ENCODE measurements at regions not wholly inside any gene's neighbourhood (a gene's known extent, or its start where the extent isn't known, plus 50 kb on each side); places are given as distances from the start of the nearest gene placed in this dataset.

DNA sequence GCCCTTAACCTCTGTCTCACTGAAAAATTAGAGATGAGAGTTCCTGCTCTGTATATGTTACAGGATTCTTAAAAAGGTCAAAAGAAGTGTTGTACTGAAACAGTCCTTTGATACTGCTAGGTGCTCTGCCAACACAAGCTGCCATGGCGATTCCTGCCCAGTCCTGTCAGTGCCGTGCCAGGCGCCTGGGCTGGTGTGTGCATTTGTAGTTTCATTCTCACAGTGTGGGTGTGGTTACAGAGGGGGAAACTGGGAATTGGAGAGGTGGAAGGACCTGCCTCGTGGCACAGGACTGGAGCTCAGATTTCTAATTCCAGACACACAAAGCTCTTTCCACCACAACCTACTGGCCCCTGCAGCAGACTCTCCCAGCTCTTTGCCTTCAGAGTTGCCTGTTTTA lies 122.3 kb upstream of the RAB6C start:
- DNase-seq (ENCODE audit: low read depth): no peak
- no peak for TF ChIP-seq CTCF (conservative IDR thresholded peaks at IDR 0.05; ENCODE audit: low read depth, low read length)
- H3K4me3 ChIP-seq (ENCODE audit: low read depth, low read length): no peak overlapping the region

GRCh38 chr2:129859175-129859574 lies 120.3 kb upstream of the RAB6C start:
- no peak overlapping the region for H3K4me3 ChIP-seq (ENCODE audit: low read depth, low read length)
- no peak for DNase-seq (ENCODE audit: low read depth)
- TF ChIP-seq CTCF (conservative IDR thresholded peaks at IDR 0.05; ENCODE audit: low read depth, low read length): no peak

- DNase-seq (ENCODE audit: low read depth): no peak
- TF ChIP-seq CTCF (conservative IDR thresholded peaks at IDR 0.05; ENCODE audit: low read depth, low read length): no peak
- no peak overlapping the region for H3K4me3 ChIP-seq (ENCODE audit: low read depth, low read length)
These were observed 119.4 kb upstream of the RAB6C start for GRCh38 chr2:129860088-129860487.

- no peak for DNase-seq (ENCODE audit: low read depth)
- TF ChIP-seq CTCF (conservative IDR thresholded peaks at IDR 0.05; ENCODE audit: low read depth, low read length): no peak
- H3K4me3 ChIP-seq (ENCODE audit: low read depth, low read length): no peak overlapping the region
These were observed 117.7 kb upstream of the RAB6C start for GRCh38 chr2:129861666-129862288.

GRCh38 chr2:129862668-129863067 lies 116.8 kb upstream of the RAB6C start:
- DNase-seq (ENCODE audit: low read depth): no peak
- H3K4me3 ChIP-seq (ENCODE audit: low read depth, low read length): no peak overlapping the region
- TF ChIP-seq CTCF (conservative IDR thresholded peaks at IDR 0.05; ENCODE audit: low read depth, low read length): no peak

DNA sequence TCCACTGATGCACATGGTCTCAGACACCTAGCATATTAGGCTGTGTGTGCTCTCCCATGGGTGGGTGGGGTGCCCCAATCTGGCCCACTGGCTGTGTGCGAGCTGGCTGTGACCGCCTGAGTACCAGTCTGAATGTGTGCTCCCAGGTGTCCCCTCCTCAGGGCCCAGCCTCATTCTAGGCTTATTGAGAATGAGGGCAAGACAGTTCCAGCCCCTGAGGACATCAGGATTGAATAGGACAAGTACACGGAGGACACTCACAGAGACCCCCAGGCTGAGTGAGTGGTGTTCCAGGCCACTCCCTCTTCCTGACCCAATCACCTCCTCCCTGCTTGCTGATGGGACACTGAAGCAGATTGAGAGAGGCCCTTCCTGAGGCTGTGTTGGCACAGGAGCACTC lies 116.1 kb upstream of the RAB6C start:
- no peak overlapping the region for H3K4me3 ChIP-seq (ENCODE audit: low read depth, low read length)
- TF ChIP-seq CTCF (conservative IDR thresholded peaks at IDR 0.05; ENCODE audit: low read depth, low read length): no peak
- DNase-seq (ENCODE audit: low read depth): no peak

DNA sequence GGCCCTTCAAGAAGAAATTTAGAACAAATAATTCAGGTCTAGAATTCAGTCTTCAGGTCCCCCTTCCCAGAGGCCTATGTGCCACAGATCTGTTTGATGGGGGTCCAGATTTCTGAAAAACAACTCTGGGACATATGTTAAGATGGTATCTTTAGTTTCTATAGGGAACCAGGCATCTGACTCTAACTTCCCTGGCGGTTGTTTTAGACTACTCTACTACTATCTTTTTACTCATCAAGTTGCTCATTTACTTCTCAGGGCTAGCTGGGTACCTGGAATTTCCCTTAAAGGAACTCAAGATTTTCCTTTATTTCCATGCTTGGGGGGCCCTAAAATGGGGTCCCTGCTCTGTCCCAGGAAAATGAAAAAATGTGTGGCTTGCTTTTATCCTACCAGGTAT lies 114.7 kb upstream of the RAB6C start:
- H3K4me3 ChIP-seq (ENCODE audit: low read depth, low read length): no peak overlapping the region
- no peak for DNase-seq (ENCODE audit: low read depth)
- no peak for TF ChIP-seq CTCF (conservative IDR thresholded peaks at IDR 0.05; ENCODE audit: low read depth, low read length)

Measured in choroid plexus epithelial cell (primary cell).